Progenitor cell of endocrine pancreas (in vitro differentiated cells): ENCODE measurements at regions not wholly inside any gene's neighbourhood (a gene's known extent, or its start where the extent isn't known, plus 50 kb on each side); places are given as distances from the start of the nearest gene placed in this dataset.

Experiments used
- DNase-seq: peaks from one replicate; pipeline ENCODE4 v3.0.0; 2021; ENCODE audit warnings: low spot score; ENCODE audit not compliant: unreplicated experiment
- H3K27ac Mint-ChIP-seq: 2 replicates; pipeline ENCODE4 v1.8.0; 2021; ENCODE audit warnings: mild to moderate bottlenecking, moderate library complexity, mixed read lengths
- H3K27me3 Mint-ChIP-seq: 2 replicates; pipeline ENCODE4 v1.8.0; 2021; ENCODE audit warnings: mixed read lengths
- H3K36me3 Mint-ChIP-seq: 2 replicates; pipeline ENCODE4 v1.8.0; 2022; ENCODE audit warnings: mixed read lengths; ENCODE audit not compliant: insufficient read depth
- H3K4me1 Mint-ChIP-seq: 2 replicates; pipeline ENCODE4 v1.8.0; 2021; ENCODE audit warnings: low read depth, mixed read lengths
- H3K4me3 Mint-ChIP-seq: 2 replicates; pipeline ENCODE4 v1.8.0; 2021; ENCODE audit warnings: low read depth, mild to moderate bottlenecking, moderate library complexity, mixed read lengths
- H3K9me3 Mint-ChIP-seq: 2 replicates; pipeline ENCODE4 v1.8.0; 2021; ENCODE audit warnings: low read depth, mixed read lengths
- CTCF ChIP-seq: fragments of 200-600 bp; sonication (generic); IDR thresholded peaks from one replicate; pipeline ENCODE4 v1.5.0; 2021; ENCODE audit warnings: antibody characterized with exemption, mild to moderate bottlenecking; ENCODE audit not compliant: unreplicated experiment

GRCh38 chr12:106003297-106003696, 135.5 kb downstream of the NUAK1 start:
- TF ChIP-seq CTCF, result no peak
- Mint-ChIP-seq H3K9me3 (peaks cover 13% of the 10 kb centered on the region), H3K4me3 (no peak overlapping the region), H3K27me3 (peaks cover 11% of the 10 kb centered on the region), H3K27ac (no peak overlapping the region), H3K36me3 (peaks cover 6% of the 10 kb centered on the region), H3K4me1 (peaks cover 11% of the 10 kb centered on the region)
- no peak for DNase-seq

GRCh38 chr12:106004289-106004688, 134.5 kb downstream of the NUAK1 start:
- Mint-ChIP-seq H3K36me3 (peaks cover 6% of the 10 kb centered on the region), H3K4me3 (no peak overlapping the region), H3K4me1 (peaks cover 11% of the 10 kb centered on the region), H3K9me3 (peaks cover 13% of the 10 kb centered on the region), H3K27me3 (peaks cover 11% of the 10 kb centered on the region), H3K27ac (no peak overlapping the region)
- no peak for TF ChIP-seq CTCF
- DNase-seq, result no peak

- Mint-ChIP-seq H3K36me3 (peaks cover 6% of the 10 kb centered on the region), H3K27me3 (peaks cover 4% of the 10 kb centered on the region), H3K4me3 (no peak overlapping the region), H3K4me1 (peaks cover 11% of the 10 kb centered on the region), H3K9me3 (peaks cover 13% of the 10 kb centered on the region), H3K27ac (no peak overlapping the region)
- no peak for TF ChIP-seq CTCF
- DNase-seq, result no peak
Measured at GRCh38 chr12:106006382-106006781, 132.4 kb downstream of the NUAK1 start.

- Mint-ChIP-seq H3K36me3 (peaks cover 6% of the 10 kb centered on the region), H3K4me1 (peaks cover 11% of the 10 kb centered on the region), H3K27ac (no peak overlapping the region), H3K4me3 (no peak overlapping the region), H3K27me3 (peaks cover 4% of the 10 kb centered on the region), H3K9me3 (peaks cover 13% of the 10 kb centered on the region)
- no peak for TF ChIP-seq CTCF
- DNase-seq, result no peak
Measured at GRCh38 chr12:106006940-106007339, 131.8 kb downstream of the NUAK1 start.

- TF ChIP-seq CTCF, result no peak
- Mint-ChIP-seq H3K36me3 (no peaks in the 10 kb centered on the region), H3K4me1 (peaks cover 10% of the 10 kb centered on the region), H3K27me3 (peaks cover 6% of the 10 kb centered on the region), H3K27ac (no peak overlapping the region), H3K4me3 (no peak overlapping the region), H3K9me3 (no peaks in the 10 kb centered on the region)
- no peak for DNase-seq
Measured at GRCh38 chr12:106010741-106011140, 128.0 kb downstream of the NUAK1 start.
